Activated CD4-positive, alpha-beta memory T cell treated with anti-CD3 and anti-CD28 coated beads for 36 hours (primary cell): ENCODE measurements at regions not wholly inside any gene's neighbourhood (a gene's known extent, or its start where the extent isn't known, plus 50 kb on each side); places are given as distances from the start of the nearest gene placed in this dataset.
"Not testable (repeated sequence)": the region's sequence is repeated elsewhere in the genome, so short reads cannot be mapped to it uniquely, and the experiment has no call there.

Source experiments
- CTCF ChIA-PET: fragments of 350-600 bp; sonication (Branson Sonifier 250); formaldehyde crosslinking; loops from one replicate; lab custom pipeline; 2021; ENCODE audit warnings: antibody characterized with exemption, inconsistent platforms; lab: Charles Lee
- POLR2A ChIA-PET: fragments of 350-600 bp; sonication (Branson Sonifier 250); formaldehyde crosslinking; loops from one replicate; lab custom pipeline; 2021; ENCODE audit warnings: antibody characterized with exemption; lab: Charles Lee
- DNase-seq: peaks from one replicate; pipeline ENCODE4 v3.0.0-alpha.2; 2020
- H3K27ac Mint-ChIP-seq: one replicate; pipeline ENCODE4 v1.8.0; 2021; ENCODE audit warnings: mixed read lengths
- H3K27me3 Mint-ChIP-seq: one replicate; pipeline ENCODE4 v1.8.0; 2021; ENCODE audit warnings: mixed read lengths
- H3K36me3 Mint-ChIP-seq: one replicate; pipeline ENCODE4 v1.8.0; 2021; ENCODE audit warnings: mixed read lengths
- H3K4me1 Mint-ChIP-seq: one replicate; pipeline ENCODE4 v1.8.0; 2021; ENCODE audit warnings: low read depth, mixed read lengths
- H3K4me3 Mint-ChIP-seq: one replicate; pipeline ENCODE4 v1.8.0; 2021; ENCODE audit warnings: mild to moderate bottlenecking, mixed read lengths
- H3K9me3 Mint-ChIP-seq: one replicate; pipeline ENCODE4 v1.8.0; 2021; ENCODE audit warnings: mixed read lengths
- intact Hi-C: fragments of 100-400 bp; cut with micrococcal nuclease; formaldehyde crosslinking; loops from one replicate; pipeline ENCODE4 v1.15.1; 2023

DNA sequence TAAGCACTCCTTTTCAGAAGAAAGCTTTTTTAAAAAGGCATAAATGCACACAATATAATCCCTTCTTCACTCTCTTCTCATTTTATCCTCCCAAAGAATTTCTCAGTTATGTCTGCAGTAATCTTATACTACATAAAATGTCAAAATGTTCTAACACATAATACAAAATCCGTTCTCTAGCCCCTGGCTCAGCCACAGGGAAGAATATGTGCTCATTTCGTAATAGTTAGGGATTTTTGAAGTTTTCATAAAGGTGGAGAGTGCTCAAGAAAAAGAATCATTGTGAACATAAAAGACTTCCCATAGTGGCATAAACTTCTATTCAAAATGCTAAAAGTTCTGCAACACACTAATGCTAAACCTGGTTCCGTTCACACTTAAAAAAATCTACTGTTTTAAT is 1410.7 kb upstream of the C9orf72 start:
- Mint-ChIP-seq H3K4me1 (no peaks in the 10 kb centered on the region), H3K36me3 (no peaks in the 10 kb centered on the region), H3K27ac (no peak overlapping the region), H3K4me3 (no peak overlapping the region), H3K27me3 (no peaks in the 10 kb centered on the region), H3K9me3 (no peaks in the 10 kb centered on the region)
- intact Hi-C loops = no loop called here
- DNase-seq = no peak
- ChIA-PET POLR2A (no interaction called here), CTCF (no interaction called here)

DNA sequence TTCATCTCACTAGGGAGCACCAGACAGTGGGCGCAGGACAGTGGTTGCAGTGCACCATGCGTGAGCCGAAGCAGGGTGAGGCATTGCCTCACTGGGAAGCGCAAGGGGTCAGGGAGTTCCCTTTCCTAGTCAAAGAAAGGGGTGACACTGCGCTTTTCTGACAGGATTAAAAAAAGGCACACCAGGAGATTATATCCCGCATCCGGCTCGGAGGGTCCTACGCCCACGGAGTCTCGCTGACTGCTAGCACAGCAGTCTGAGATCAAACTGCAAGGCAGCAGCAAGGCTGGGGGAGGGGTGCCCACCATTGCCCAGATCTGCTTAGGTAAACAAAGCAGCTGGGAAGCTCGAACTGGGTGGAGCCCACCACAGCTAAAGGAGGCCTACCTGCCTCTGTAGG is 1416.7 kb upstream of the C9orf72 start:
- intact Hi-C loops, POLR2A ChIA-PET, DNase-seq, H3K4me1 Mint-ChIP-seq, CTCF ChIA-PET, H3K27me3 Mint-ChIP-seq, H3K4me3 Mint-ChIP-seq, H3K9me3 Mint-ChIP-seq, H3K36me3 Mint-ChIP-seq, H3K27ac Mint-ChIP-seq: not testable (repeated sequence)

GRCh38 chr9:28999057-28999456 is 1425.8 kb upstream of the C9orf72 start:
- peaks cover 4% of the 10 kb centered on the region for H3K9me3 Mint-ChIP-seq
- no peak overlapping the region for H3K4me3 Mint-ChIP-seq
- DNase-seq = no peak
- H3K27me3 Mint-ChIP-seq = no peaks in the 10 kb centered on the region
- no peaks in the 10 kb centered on the region for H3K4me1 Mint-ChIP-seq
- POLR2A ChIA-PET = no interaction called here
- H3K27ac Mint-ChIP-seq = no peak overlapping the region
- no peaks in the 10 kb centered on the region for H3K36me3 Mint-ChIP-seq
- CTCF ChIA-PET = no interaction called here
- intact Hi-C loops = no loop called here

DNA sequence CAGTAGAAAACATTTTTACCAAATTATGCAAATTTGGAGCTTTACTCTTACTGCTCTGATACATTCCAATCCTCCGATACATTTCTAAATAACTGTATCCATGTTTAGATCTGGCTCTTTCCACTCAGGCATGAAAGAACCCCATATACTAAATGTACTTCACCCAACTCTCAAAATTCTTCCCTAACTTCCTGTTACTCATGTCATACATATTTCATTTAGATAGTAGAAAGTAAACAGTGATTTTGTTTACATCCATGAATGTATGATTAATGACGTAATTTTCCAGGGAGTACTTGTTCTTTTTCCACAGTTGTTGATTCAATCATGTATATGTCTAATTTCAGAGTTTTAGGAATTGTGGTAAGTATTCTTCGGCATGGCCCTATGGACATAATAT is 1426.5 kb upstream of the C9orf72 start:
- no peak for DNase-seq
- Mint-ChIP-seq H3K36me3 (no peaks in the 10 kb centered on the region), H3K4me1 (no peaks in the 10 kb centered on the region), H3K9me3 (peaks cover 4% of the 10 kb centered on the region), H3K27me3 (no peaks in the 10 kb centered on the region), H3K4me3 (no peak overlapping the region), H3K27ac (no peak overlapping the region)
- intact Hi-C loops = no loop called here
- ChIA-PET CTCF (no interaction called here), POLR2A (no interaction called here)

GRCh38 chr9:29001006-29001405 is 1427.7 kb upstream of the C9orf72 start:
- H3K9me3 Mint-ChIP-seq = peaks cover 4% of the 10 kb centered on the region
- no peaks in the 10 kb centered on the region for H3K36me3 Mint-ChIP-seq
- CTCF ChIA-PET = no interaction called here
- intact Hi-C loops = no loop called here
- POLR2A ChIA-PET = no interaction called here
- no peak for DNase-seq
- no peaks in the 10 kb centered on the region for H3K27me3 Mint-ChIP-seq
- H3K4me3 Mint-ChIP-seq = no peak overlapping the region
- no peaks in the 10 kb centered on the region for H3K4me1 Mint-ChIP-seq
- no peak overlapping the region for H3K27ac Mint-ChIP-seq

GRCh38 chr9:29004988-29005387 is 1431.7 kb upstream of the C9orf72 start:
- DNase-seq = no peak
- Mint-ChIP-seq H3K27ac (no peak overlapping the region), H3K27me3 (no peaks in the 10 kb centered on the region), H3K4me1 (no peaks in the 10 kb centered on the region), H3K4me3 (no peak overlapping the region), H3K9me3 (peaks cover 3% of the 10 kb centered on the region), H3K36me3 (no peaks in the 10 kb centered on the region)
- CTCF ChIA-PET = no interaction called here
- POLR2A ChIA-PET = no interaction called here
- intact Hi-C loops = no loop called here

DNA sequence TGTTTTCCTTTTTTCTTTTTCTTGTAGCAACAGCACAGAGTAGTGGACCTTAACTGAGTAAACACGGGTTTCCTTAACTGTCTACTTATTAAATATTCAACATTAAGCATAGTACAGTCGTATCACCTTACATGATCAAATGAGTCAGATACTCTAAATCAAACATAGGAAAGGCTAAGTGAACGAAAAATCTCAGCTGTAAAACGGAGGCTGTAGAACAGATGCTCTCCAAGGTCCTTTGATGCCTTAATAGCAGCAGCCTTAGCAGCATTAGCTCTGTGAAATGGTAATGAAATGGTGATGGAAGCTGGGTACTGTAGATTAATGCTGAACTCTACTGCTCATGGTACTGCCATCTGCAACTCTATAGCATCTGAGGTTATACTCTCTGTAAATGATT is 1433.3 kb upstream of the C9orf72 start:
- no peak overlapping the region for H3K27ac Mint-ChIP-seq
- DNase-seq = no peak
- ChIA-PET POLR2A (no interaction called here), CTCF (no interaction called here)
- H3K36me3 Mint-ChIP-seq = no peaks in the 10 kb centered on the region
- no peaks in the 10 kb centered on the region for H3K4me1 Mint-ChIP-seq
- no peaks in the 10 kb centered on the region for H3K27me3 Mint-ChIP-seq
- intact Hi-C loops = no loop called here
- H3K4me3 Mint-ChIP-seq = no peak overlapping the region
- H3K9me3 Mint-ChIP-seq = peaks cover 3% of the 10 kb centered on the region

DNA sequence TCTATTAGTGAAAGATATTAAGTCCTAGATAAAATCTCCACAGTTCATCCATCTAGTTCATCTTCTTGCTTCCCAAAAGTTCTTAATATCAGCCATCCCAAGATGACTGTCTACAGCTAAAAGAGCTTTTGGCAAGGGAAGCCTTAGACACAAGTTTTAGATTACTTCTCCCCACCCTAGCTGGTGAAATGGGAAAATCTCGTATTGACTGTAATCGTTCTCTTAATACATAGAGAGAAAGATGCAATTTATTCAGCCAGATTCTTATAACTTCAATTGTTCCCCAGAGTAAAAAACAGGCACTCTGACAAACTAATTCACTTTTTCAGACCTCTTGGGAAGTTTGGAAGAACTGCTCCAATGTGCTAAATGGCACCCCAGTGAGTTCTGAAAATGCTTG is 1439.6 kb upstream of the C9orf72 start:
- no peaks in the 10 kb centered on the region for H3K27me3 Mint-ChIP-seq
- no peak overlapping the region for H3K27ac Mint-ChIP-seq
- no peaks in the 10 kb centered on the region for H3K36me3 Mint-ChIP-seq
- POLR2A ChIA-PET = no interaction called here
- no peaks in the 10 kb centered on the region for H3K9me3 Mint-ChIP-seq
- DNase-seq = no peak
- intact Hi-C loops = no loop called here
- H3K4me3 Mint-ChIP-seq = no peak overlapping the region
- H3K4me1 Mint-ChIP-seq = no peaks in the 10 kb centered on the region
- CTCF ChIA-PET = no interaction called here

- Mint-ChIP-seq H3K4me3 (no peak overlapping the region), H3K27ac (no peak overlapping the region), H3K36me3 (no peaks in the 10 kb centered on the region), H3K9me3 (peaks cover 2% of the 10 kb centered on the region), H3K4me1 (no peaks in the 10 kb centered on the region), H3K27me3 (no peaks in the 10 kb centered on the region)
- CTCF ChIA-PET = no interaction called here
- intact Hi-C loops = no loop called here
- POLR2A ChIA-PET = no interaction called here
- no peak for DNase-seq
These were observed 1448.4 kb upstream of the C9orf72 start for GRCh38 chr9:29021632-29022031.

DNA sequence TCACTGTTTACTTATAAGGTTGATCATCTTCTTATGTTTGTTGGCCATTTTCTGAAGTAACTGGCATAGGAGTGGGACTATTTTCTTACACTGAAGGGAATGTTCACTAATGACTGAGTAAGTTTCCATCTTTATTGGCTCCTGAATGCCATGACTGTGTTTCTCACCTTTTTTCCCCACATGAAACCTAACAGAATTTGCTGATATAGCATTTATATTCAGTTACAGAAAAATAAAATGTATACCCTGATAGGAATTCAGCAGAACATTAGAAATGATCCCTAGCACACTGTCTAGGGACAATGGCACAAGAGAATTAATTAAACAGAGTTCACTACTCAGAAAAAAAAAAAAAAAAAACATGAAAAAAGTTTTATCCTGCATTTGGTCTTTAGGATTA is 1465.1 kb upstream of the C9orf72 start:
- H3K4me1 Mint-ChIP-seq = no peaks in the 10 kb centered on the region
- no peaks in the 10 kb centered on the region for H3K27me3 Mint-ChIP-seq
- H3K4me3 Mint-ChIP-seq = no peak overlapping the region
- DNase-seq = no peak
- no peaks in the 10 kb centered on the region for H3K36me3 Mint-ChIP-seq
- no peak overlapping the region for H3K27ac Mint-ChIP-seq
- CTCF ChIA-PET = no interaction called here
- H3K9me3 Mint-ChIP-seq = no peaks in the 10 kb centered on the region
- POLR2A ChIA-PET = no interaction called here
- intact Hi-C loops = no loop called here

GRCh38 chr9:29039258-29039657 is 1466.0 kb upstream of the C9orf72 start:
- Mint-ChIP-seq H3K27me3 (no peaks in the 10 kb centered on the region), H3K9me3 (no peaks in the 10 kb centered on the region), H3K36me3 (no peaks in the 10 kb centered on the region), H3K27ac (no peak overlapping the region), H3K4me1 (no peaks in the 10 kb centered on the region), H3K4me3 (no peak overlapping the region)
- CTCF ChIA-PET = no interaction called here
- intact Hi-C loops = no loop called here
- POLR2A ChIA-PET = no interaction called here
- DNase-seq = no peak

DNA sequence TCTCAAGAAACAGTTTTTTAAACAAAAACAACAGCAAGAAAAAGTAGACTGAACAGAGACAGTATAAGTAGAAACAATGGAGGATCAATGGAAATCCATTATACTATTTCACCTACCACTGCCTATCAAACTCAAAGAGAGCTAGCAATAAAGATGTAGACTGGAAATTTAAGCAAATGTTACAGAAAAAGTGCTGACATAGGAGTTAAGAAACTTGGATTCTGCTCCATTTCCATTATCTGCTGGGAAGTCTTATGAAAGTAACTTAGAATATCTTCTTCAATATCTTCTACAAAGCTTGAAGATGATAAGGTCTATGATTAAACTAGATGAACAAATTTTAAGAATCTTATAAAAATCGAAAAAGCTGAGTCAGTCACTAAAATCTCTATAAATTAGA is 1469.8 kb upstream of the C9orf72 start:
- H3K4me3 Mint-ChIP-seq = no peak overlapping the region
- H3K27ac Mint-ChIP-seq = no peak overlapping the region
- ChIA-PET CTCF (no interaction called here), POLR2A (no interaction called here)
- no peaks in the 10 kb centered on the region for H3K27me3 Mint-ChIP-seq
- no peak for DNase-seq
- H3K36me3 Mint-ChIP-seq = no peaks in the 10 kb centered on the region
- H3K4me1 Mint-ChIP-seq = no peaks in the 10 kb centered on the region
- intact Hi-C loops = no loop called here
- peaks cover 5% of the 10 kb centered on the region for H3K9me3 Mint-ChIP-seq

DNA sequence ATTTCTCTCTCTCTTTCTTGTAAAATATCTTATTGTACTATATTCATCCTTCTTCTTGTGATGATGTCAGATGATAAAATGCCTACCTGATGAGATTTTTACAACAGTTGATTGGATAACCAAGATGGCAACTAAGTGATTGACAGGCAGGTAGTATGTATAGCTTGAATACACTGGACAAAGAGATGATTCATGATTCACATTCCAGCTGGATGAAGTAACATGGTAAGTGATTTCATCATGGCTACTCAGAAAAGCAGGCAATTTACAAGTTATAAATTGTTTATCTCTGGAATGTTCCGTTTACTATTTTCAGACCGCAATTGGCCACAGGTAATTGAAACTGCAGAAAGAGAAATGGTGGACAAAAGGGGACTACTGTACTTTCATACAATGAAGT is 1471.7 kb upstream of the C9orf72 start:
- peaks cover 5% of the 10 kb centered on the region for H3K9me3 Mint-ChIP-seq
- ChIA-PET CTCF (no interaction called here), POLR2A (no interaction called here)
- DNase-seq = no peak
- no peaks in the 10 kb centered on the region for H3K36me3 Mint-ChIP-seq
- no peaks in the 10 kb centered on the region for H3K27me3 Mint-ChIP-seq
- no peaks in the 10 kb centered on the region for H3K4me1 Mint-ChIP-seq
- H3K4me3 Mint-ChIP-seq = no peak overlapping the region
- H3K27ac Mint-ChIP-seq = no peak overlapping the region
- intact Hi-C loops = no loop called here

GRCh38 chr9:29060041-29060440 is 1486.8 kb upstream of the C9orf72 start:
- intact Hi-C loops = no loop called here
- no peaks in the 10 kb centered on the region for H3K36me3 Mint-ChIP-seq

More at GRCh38 chr9:29060041-29060440, 1486.8 kb upstream of the C9orf72 start:
- H3K4me3 Mint-ChIP-seq = no peak overlapping the region
- no peaks in the 10 kb centered on the region for H3K4me1 Mint-ChIP-seq
- H3K27ac Mint-ChIP-seq = no peak overlapping the region
- no peaks in the 10 kb centered on the region for H3K27me3 Mint-ChIP-seq
- ChIA-PET POLR2A (no interaction called here), CTCF (no interaction called here)
- H3K9me3 Mint-ChIP-seq = peaks cover 10% of the 10 kb centered on the region
- no peak for DNase-seq
